ENCODE measurements at regions not wholly inside any gene's neighbourhood (a gene's known extent, or its start where the extent isn't known, plus 50 kb on each side); places are given as distances from the start of the nearest gene placed in this dataset.

GRCh38 chr10:120749856-120750566 lies 101.2 kb upstream of the WDR11 start:
- TF ChIP-seq KDM1A (IDR thresholded peaks at IDR 0.05; ENCODE audit: low read depth) (no peak), ESRRA (IDR thresholded peaks at IDR 0.05; ENCODE audit: borderline replicate concordance, low read length) (no peak), MAZ (IDR thresholded peaks at IDR 0.05; ENCODE audit: borderline replicate concordance, low read depth, low read length) (no peak), CTCF (IDR thresholded peaks at IDR 0.05) (no peak), RFX5 (IDR thresholded peaks at IDR 0.05) (no peak), MYC (IDR thresholded peaks at IDR 0.05; ENCODE audit: borderline replicate concordance, low read length) (no peak), PBX3 (IDR thresholded peaks at IDR 0.05) (no peak), ELK1 (IDR thresholded peaks at IDR 0.05; ENCODE audit: low read depth, low read length) (no peak), EP300 (IDR thresholded peaks at IDR 0.05) (no peak), POLR2AphosphoS2 (conservative IDR thresholded peaks at IDR 0.05; ENCODE audit: low read length) (no peak), BHLHE40 (IDR thresholded peaks at IDR 0.05; ENCODE audit: low read depth, low read length) (no peak), SREBF2 (IDR thresholded peaks at IDR 0.05) (no peak)
